ENCODE measurements at regions not wholly inside any gene's neighbourhood (a gene's known extent, or its start where the extent isn't known, plus 50 kb on each side); places are given as distances from the start of the nearest gene placed in this dataset.

GRCh38 chr3:194206320-194206719 lies 70.4 kb downstream of the HES1 start:
- no peak for DNase-seq (ENCODE audit: low read depth, low spot score)
- POLR2A ChIA-PET = no interaction called here
- CTCF ChIA-PET = interaction anchor here (0.7 kb wide), 1 partner anchor 75 kb away, joined by 4 read pairs; no protein-coding TSS in a partner anchor
- Histone ChIP-seq H3K27ac (ENCODE audit: low read depth, low read length) (no peak overlapping the region), H3K4me3 (ENCODE audit: low read depth, low read length) (no peak overlapping the region), H3K9me3 (ENCODE audit: control insufficient read depth, insufficient read depth, low read length) (no peaks in the 10 kb centered on the region), H3K27me3 (ENCODE audit: control insufficient read depth, insufficient read depth, low read length) (peaks cover 40% of the 10 kb centered on the region)
- no peak for TF ChIP-seq CTCF (IDR thresholded peaks at IDR 0.05; ENCODE audit: low read depth, low read length)

- no peak overlapping the region for H3K27ac ChIP-seq (ENCODE audit: low read depth, low read length)
- no peaks in the 10 kb centered on the region for H3K9me3 ChIP-seq (ENCODE audit: control insufficient read depth, insufficient read depth, low read length)
- TF ChIP-seq CTCF (IDR thresholded peaks at IDR 0.05; ENCODE audit: low read depth, low read length) = no peak
- ChIA-PET CTCF (no interaction called here), POLR2A (no interaction called here)
- H3K27me3 ChIP-seq (ENCODE audit: control insufficient read depth, insufficient read depth, low read length) = peaks cover 25% of the 10 kb centered on the region
- no peak overlapping the region for H3K4me3 ChIP-seq (ENCODE audit: low read depth, low read length)
- no peak for DNase-seq (ENCODE audit: low read depth, low spot score)
Observed at GRCh38 chr3:194208709-194209108, 72.8 kb downstream of the HES1 start.

GRCh38 chr3:194212161-194212844 lies 76.4 kb downstream of the HES1 start:
- H3K9me3 ChIP-seq (ENCODE audit: control insufficient read depth, insufficient read depth, low read length) = no peaks in the 10 kb centered on the region
- no peak for TF ChIP-seq CTCF (IDR thresholded peaks at IDR 0.05; ENCODE audit: low read depth, low read length)
- ChIA-PET POLR2A (no interaction called here), CTCF (no interaction called here)
- H3K4me3 ChIP-seq (ENCODE audit: low read depth, low read length) = no peak overlapping the region
- H3K27me3 ChIP-seq (ENCODE audit: control insufficient read depth, insufficient read depth, low read length) = peaks cover 17% of the 10 kb centered on the region
- no peak for DNase-seq (ENCODE audit: low read depth, low spot score)
- H3K27ac ChIP-seq (ENCODE audit: low read depth, low read length) = no peak overlapping the region

- no peak overlapping the region for H3K27ac ChIP-seq (ENCODE audit: low read depth, low read length)
- TF ChIP-seq CTCF (IDR thresholded peaks at IDR 0.05; ENCODE audit: low read depth, low read length) = no peak
- H3K9me3 ChIP-seq (ENCODE audit: control insufficient read depth, insufficient read depth, low read length) = no peaks in the 10 kb centered on the region
- no peak overlapping the region for H3K4me3 ChIP-seq (ENCODE audit: low read depth, low read length)
- POLR2A ChIA-PET = no interaction called here
- no peak for DNase-seq (ENCODE audit: low read depth, low spot score)
- H3K27me3 ChIP-seq (ENCODE audit: control insufficient read depth, insufficient read depth, low read length) = peaks cover 17% of the 10 kb centered on the region
- CTCF ChIA-PET = interaction anchor here (1.1 kb wide), 1 partner anchor 103 kb away, joined by 3 read pairs; no protein-coding TSS in a partner anchor
Observed at GRCh38 chr3:194212845-194213331, 76.9 kb downstream of the HES1 start.

- no peaks in the 10 kb centered on the region for H3K9me3 ChIP-seq (ENCODE audit: control insufficient read depth, insufficient read depth, low read length)
- CTCF ChIA-PET = no interaction called here
- DNase-seq (ENCODE audit: low read depth, low spot score) = no peak
- H3K4me3 ChIP-seq (ENCODE audit: low read depth, low read length) = no peak overlapping the region
- H3K27me3 ChIP-seq (ENCODE audit: control insufficient read depth, insufficient read depth, low read length) = peaks cover 26% of the 10 kb centered on the region
- TF ChIP-seq CTCF (IDR thresholded peaks at IDR 0.05; ENCODE audit: low read depth, low read length) = no peak
- H3K27ac ChIP-seq (ENCODE audit: low read depth, low read length) = no peak overlapping the region
- POLR2A ChIA-PET = no interaction called here
Observed at GRCh38 chr3:194215392-194215791, 79.4 kb downstream of the HES1 start.
